HUES48 (cell line): ENCODE measurements at regions not wholly inside any gene's neighbourhood (a gene's known extent, or its start where the extent isn't known, plus 50 kb on each side); places are given as distances from the start of the nearest gene placed in this dataset.

ENCODE experiments used
- H3K27ac ChIP-seq: one replicate; pipeline ENCODE4 v1.7.0; 2013; ENCODE audit warnings: low read depth, low read length, inconsistent platforms
- H3K27me3 ChIP-seq: 2 replicates; pipeline ENCODE4 v1.6.1; 2013; ENCODE audit warnings: mild to moderate bottlenecking, low read length; ENCODE audit not compliant: control insufficient read depth, insufficient read depth
- H3K36me3 ChIP-seq: 2 replicates; pipeline ENCODE4 v1.6.1; 2013; ENCODE audit warnings: low read length; ENCODE audit not compliant: control insufficient read depth, insufficient read depth
- H3K4me1 ChIP-seq: 2 replicates; pipeline ENCODE4 v1.6.1; 2013; ENCODE audit warnings: mild to moderate bottlenecking, low read length; ENCODE audit not compliant: control insufficient read depth, insufficient read depth
- H3K4me3 ChIP-seq: 2 replicates; pipeline ENCODE4 v1.5.1; 2013; ENCODE audit warnings: mild to moderate bottlenecking, low read depth, low read length
- H3K9ac ChIP-seq: 2 replicates; pipeline ENCODE4 v1.6.1; 2013; ENCODE audit warnings: mild to moderate bottlenecking, low read depth, low read length, moderate library complexity
- H3K9me3 ChIP-seq: 2 replicates; pipeline ENCODE4 v1.6.1; 2013; ENCODE audit warnings: low read length; ENCODE audit not compliant: control insufficient read depth, insufficient read depth

DNA sequence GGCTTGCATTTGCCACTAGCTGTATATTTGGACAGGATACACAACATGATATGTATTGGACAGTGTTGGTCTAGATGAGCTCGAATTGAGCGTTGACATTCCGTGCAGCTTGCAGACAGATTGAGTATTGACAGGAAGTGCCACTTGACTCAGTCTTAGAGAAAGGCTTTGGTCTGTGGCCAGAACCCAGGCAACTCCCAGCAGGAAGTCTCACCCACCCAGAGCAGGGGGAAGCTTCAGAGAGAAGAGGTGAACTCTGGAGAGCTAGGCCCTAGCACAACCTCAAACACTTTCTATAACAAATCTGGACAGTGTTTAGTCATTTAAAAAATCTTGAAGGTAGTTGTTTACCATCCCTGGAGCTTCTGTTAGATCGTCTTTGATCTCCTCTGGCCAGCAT is 280.5 kb downstream of the FBXW7 start:
- H3K9me3 ChIP-seq: no peaks in the 10 kb centered on the region
- H3K27ac ChIP-seq: no peak overlapping the region
- no peak overlapping the region for H3K4me3 ChIP-seq
- no peak overlapping the region for H3K9ac ChIP-seq
- H3K36me3 ChIP-seq: no peaks in the 10 kb centered on the region
- peaks cover 6% of the 10 kb centered on the region; the same call in 1 of the 2 replicates for H3K4me1 ChIP-seq
- H3K27me3 ChIP-seq: no peaks in the 10 kb centered on the region

DNA sequence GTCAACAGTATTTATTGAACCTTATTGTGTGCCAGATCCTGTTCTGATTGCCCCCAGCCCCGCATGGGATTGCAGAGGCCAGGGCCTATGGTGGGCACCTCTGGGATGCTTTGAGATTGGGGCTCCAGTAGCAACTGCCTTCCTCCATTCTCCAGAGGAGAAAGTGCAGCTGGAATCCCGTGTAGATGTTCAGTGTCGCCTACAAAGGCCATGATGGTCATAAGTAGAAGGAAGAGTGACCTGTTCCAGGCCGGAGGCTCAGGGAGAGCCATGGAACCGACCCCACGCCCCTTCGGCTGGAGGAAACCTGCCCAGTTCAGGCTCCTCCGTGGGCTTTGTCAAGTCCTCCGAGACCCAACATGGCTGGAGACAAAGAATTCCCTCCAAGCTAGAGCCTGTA is 287.5 kb downstream of the FBXW7 start:
- Histone ChIP-seq H3K36me3 (no peaks in the 10 kb centered on the region), H3K9ac (no peak overlapping the region), H3K27ac (no peak overlapping the region), H3K9me3 (no peaks in the 10 kb centered on the region), H3K4me3 (no peak overlapping the region), H3K4me1 (peaks cover 4% of the 10 kb centered on the region; the same call in 1 of the 2 replicates), H3K27me3 (no peaks in the 10 kb centered on the region)

DNA sequence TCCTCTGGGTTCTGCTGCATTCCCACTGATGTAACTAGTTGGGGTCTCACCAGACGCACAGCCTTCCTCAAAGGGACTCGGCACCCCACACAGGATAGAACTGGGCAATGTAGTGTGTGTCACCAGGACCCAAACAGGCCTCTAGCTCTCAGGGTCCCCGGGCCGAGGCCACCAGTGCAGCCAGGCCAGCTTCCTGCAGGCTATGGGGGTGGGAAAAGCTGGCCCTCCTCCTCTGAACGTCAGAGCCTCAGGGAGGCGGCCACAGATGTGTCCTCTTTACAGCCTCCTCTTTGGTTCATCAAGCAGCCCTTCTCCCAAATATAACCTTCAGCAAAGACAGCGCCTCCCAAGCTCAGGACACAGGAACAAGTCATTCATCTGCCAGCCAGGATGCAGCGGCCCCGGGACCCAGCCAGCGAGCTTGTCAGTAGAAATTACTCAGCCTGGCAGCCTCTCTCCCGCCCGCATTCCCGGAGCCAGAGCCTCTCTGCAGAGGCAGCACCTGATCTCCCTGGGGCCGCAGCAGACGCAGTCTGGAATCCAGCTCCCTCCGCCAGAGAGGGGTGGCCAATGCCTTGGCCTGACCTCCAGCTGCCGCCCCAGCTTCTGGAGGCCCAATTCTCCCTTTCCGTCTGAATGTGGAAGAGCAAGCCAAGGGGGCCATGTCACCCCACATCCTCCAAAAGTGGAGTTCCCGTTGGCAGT is 288.5 kb downstream of the FBXW7 start:
- Histone ChIP-seq H3K4me3 (no peak overlapping the region), H3K9me3 (no peaks in the 10 kb centered on the region), H3K27ac (no peak overlapping the region), H3K36me3 (no peaks in the 10 kb centered on the region), H3K27me3 (no peaks in the 10 kb centered on the region), H3K4me1 (peaks cover 7% of the 10 kb centered on the region; the same call in 1 of the 2 replicates), H3K9ac (no peak overlapping the region)

DNA sequence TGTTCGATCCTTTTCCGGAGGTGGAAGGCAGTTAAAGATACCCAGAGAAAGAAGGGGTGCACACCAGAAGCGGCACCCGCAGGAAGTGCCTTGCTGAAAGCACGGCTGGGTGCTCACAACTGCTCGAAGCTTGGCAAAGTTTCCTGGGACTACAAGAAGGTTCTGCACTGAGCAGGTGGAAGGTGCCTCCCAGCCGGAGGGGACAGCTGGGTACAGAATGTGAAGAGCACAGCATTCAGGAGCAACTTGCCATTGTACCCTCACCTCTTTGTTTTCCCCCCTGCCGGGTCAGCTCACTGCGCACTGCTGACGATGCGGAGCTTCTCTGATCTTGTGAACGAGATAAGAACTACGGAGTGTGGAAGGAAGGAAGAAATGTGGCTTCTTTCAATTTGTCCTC is 289.2 kb downstream of the FBXW7 start:
- no peak overlapping the region for H3K27ac ChIP-seq
- no peak overlapping the region for H3K9ac ChIP-seq
- H3K4me1 ChIP-seq: peaks cover 7% of the 10 kb centered on the region; the same call in 1 of the 2 replicates

DNA sequence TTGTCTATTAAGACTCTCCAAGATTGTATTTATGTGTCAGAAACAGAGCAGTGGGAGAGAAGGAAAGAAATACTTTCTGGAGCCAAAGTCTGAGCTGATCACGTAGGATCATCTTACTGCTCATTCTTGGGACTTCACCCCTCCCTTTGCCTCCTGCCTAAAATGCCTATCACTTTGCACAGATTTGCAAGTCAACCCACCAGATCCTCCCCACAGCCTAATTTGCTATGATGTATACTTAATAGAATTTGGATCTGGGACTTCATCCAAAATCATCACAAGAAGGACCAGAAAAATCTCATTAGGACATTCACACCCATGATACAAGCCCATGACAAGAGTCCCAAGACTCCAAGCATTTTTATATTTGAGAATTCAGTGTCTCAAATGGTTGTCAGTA is 290.2 kb downstream of the FBXW7 start:
- Histone ChIP-seq H3K4me3 (no peak overlapping the region), H3K9ac (no peak overlapping the region), H3K27ac (no peak overlapping the region), H3K9me3 (no peaks in the 10 kb centered on the region), H3K4me1 (peaks cover 7% of the 10 kb centered on the region; the same call in 1 of the 2 replicates), H3K27me3 (no peaks in the 10 kb centered on the region), H3K36me3 (no peaks in the 10 kb centered on the region)

More for the DNA sequence above, 289.2 kb downstream of the FBXW7 start:
- no peaks in the 10 kb centered on the region for H3K9me3 ChIP-seq
- H3K36me3 ChIP-seq: no peaks in the 10 kb centered on the region
- H3K27me3 ChIP-seq: no peaks in the 10 kb centered on the region
- H3K4me3 ChIP-seq: no peak overlapping the region

DNA sequence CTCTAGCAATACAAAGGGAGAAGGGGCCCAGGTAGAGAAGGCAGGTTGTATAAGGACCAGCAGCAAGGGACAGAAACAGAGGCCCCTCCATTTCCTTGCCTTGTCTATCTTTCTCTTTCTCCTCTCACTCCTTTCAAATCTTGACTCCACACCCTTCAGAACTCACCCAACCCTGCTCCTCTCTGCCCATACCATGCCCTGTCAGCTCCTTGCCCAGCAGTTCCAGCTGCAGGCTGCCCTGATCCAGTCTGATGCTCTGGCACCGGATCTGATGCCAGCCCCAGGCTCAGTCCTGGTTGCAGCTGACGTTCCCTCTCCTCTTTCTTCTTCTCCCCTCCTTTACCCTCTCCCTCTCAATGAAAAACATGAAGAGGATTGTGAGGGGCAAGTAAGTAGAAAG is 291.2 kb downstream of the FBXW7 start:
- Histone ChIP-seq H3K4me3 (no peak overlapping the region), H3K27ac (no peak overlapping the region), H3K27me3 (no peaks in the 10 kb centered on the region), H3K4me1 (peaks cover 7% of the 10 kb centered on the region; the same call in 1 of the 2 replicates), H3K9me3 (no peaks in the 10 kb centered on the region), H3K36me3 (no peaks in the 10 kb centered on the region), H3K9ac (no peak overlapping the region)

DNA sequence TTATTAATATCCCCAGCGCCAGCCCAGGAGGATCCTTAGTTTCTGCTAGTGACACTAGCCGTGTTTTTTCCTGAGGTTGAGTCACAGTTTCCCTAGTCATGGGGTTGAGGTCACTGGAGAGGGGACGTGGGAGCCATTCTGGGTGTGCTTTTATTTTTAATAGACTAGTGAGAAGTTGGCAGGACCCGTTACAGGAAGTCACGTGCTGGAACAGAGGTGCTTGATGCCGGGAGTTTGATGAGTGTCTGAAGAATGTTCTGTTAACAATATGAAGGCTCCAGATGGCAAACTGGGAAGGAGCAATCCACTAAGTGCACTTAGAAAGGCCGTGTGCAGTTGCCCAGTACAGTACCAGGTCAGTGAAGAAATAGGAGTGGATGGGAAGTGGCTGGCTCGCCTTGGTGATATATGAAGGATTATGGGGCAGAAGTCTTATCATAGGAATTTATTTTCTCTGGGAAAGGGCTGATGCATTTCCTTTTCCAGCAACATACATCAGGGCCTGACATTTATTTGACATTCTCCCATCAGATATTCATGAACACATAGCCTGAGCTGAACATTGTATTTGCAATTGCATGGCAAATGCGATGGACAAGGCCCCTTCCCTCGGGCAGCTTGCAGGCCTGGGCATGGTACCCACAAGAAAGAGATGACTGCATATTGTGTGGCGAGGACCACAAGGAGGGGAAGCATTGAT is 291.8 kb downstream of the FBXW7 start:
- Histone ChIP-seq H3K4me3 (no peak overlapping the region), H3K9ac (no peak overlapping the region), H3K4me1 (peaks cover 7% of the 10 kb centered on the region; the same call in 1 of the 2 replicates), H3K9me3 (no peaks in the 10 kb centered on the region), H3K27me3 (no peaks in the 10 kb centered on the region), H3K36me3 (no peaks in the 10 kb centered on the region), H3K27ac (no peak overlapping the region)

DNA sequence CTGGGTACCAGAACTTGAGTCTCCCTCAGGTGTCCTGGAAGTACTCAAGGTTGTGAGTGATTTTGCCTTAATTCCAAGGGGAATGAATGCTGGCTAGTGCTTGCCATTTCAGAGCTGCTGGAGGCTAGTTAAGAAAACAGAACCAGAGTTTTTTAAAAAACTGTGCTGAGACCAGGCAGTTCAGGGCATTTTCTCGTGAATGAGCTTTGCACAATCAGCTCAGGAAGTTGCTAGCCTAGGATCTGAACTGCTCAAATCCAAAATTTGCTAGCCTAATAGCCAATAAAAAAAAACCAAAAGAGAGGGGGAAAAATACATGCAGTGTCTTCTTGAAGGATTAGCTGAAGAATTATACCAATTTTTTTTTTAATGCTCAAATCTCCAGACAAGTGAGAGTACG is 292.7 kb downstream of the FBXW7 start:
- Histone ChIP-seq H3K4me3 (no peak overlapping the region), H3K36me3 (no peaks in the 10 kb centered on the region), H3K27me3 (no peaks in the 10 kb centered on the region), H3K9me3 (no peaks in the 10 kb centered on the region), H3K9ac (no peak overlapping the region), H3K27ac (no peak overlapping the region), H3K4me1 (peaks cover 7% of the 10 kb centered on the region; the same call in 1 of the 2 replicates)

DNA sequence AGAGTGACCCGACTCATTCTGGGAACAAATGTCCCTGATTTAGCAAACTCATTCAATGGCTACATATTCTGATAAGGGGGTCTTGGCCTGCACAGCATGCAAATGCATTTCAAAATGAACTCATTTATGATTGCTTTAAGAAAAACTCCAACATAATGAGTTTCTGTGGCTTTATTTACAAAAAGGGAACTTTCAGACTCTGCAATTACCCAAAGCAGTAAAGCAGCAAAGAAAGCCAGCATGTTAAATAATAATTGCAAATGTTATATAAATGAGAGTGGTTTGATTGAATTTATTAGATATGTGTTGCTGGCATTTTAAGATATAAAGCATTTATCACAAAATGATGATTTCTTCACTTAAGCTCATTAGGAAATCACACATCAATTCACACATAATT is 295.7 kb downstream of the FBXW7 start:
- Histone ChIP-seq H3K9me3 (no peaks in the 10 kb centered on the region), H3K4me3 (no peak overlapping the region), H3K36me3 (no peaks in the 10 kb centered on the region), H3K4me1 (peaks cover 7% of the 10 kb centered on the region; the same call in 1 of the 2 replicates), H3K9ac (no peak overlapping the region), H3K27me3 (no peaks in the 10 kb centered on the region), H3K27ac (no peak overlapping the region)

DNA sequence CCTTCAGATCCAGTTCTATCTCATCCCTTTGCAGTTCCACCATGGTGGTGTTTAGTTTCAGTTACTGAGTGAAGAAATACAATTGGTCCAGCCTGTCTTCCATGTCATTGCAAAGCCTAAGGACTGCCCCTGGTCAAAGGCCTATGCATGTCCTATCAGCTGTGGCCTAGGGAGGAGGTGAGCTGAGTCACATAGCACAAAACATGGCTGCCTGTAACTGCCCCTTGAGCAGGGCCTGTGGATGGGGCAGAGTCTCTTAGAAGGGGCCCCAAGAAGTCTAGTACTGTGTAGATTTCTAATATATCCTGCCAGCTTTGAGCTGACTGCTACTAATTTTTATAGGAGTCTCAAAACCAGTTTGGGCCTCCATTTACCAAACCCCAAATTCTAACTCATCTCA is 296.7 kb downstream of the FBXW7 start:
- Histone ChIP-seq H3K27ac (no peak overlapping the region), H3K4me1 (peaks cover 7% of the 10 kb centered on the region; the same call in 1 of the 2 replicates), H3K36me3 (no peaks in the 10 kb centered on the region), H3K4me3 (no peak overlapping the region), H3K27me3 (no peaks in the 10 kb centered on the region), H3K9ac (no peak overlapping the region), H3K9me3 (no peaks in the 10 kb centered on the region)

DNA sequence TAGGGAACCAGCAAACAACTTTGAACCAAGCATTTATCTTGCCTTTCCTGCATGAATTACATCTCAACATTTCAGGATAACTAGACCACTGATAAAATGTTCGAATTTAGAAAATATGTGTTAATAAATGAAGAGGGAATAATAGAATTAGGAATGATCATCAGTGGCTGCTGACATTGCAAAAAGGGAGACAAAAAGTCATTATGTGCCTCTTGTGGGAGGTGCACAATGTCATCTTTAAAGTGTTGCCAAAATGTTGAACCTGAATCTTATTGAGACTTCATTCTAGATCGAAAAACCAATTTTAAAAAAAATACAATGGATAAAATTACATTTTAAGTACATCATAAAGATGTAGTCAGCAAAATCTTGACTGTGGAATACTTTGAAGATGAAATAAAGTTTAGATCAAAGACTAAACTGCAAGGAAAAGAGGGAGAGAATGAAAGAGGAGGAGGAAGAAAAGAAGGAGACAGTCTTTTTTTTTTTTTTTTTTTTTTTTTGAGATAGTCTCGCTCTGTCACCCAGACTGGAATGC is 299.3 kb downstream of the FBXW7 start:
- no peaks in the 10 kb centered on the region for H3K4me1 ChIP-seq
- H3K4me3 ChIP-seq: no peak overlapping the region
- H3K27me3 ChIP-seq: no peaks in the 10 kb centered on the region
- no peak overlapping the region for H3K27ac ChIP-seq
- H3K9me3 ChIP-seq: no peaks in the 10 kb centered on the region
- no peaks in the 10 kb centered on the region for H3K36me3 ChIP-seq
- H3K9ac ChIP-seq: no peak overlapping the region
